Thyroid gland (tissue), 4 donors: ENCODE measurements at regions not wholly inside any gene's neighbourhood (a gene's known extent, or its start where the extent isn't known, plus 50 kb on each side); places are given as distances from the start of the nearest gene placed in this dataset.

Experiments used
- DNase-seq, 2 donors: peaks; one replicate each; pipeline ENCODE4 v3.0.0-alpha.2; 2019
- H3K27ac ChIP-seq, 3 donors: fragments of 200-600 bp; sonication (generic); 1 replicate in 2 of 3; 2 replicates in 1 of 3; pipeline ENCODE4 v1.5.1; 2016 to 2019; ENCODE audit warnings: mild to moderate bottlenecking in 1 of 3, moderate library complexity in 1 of 3
- H3K27me3 ChIP-seq: fragments of 200-600 bp; sonication (generic); one replicate; pipeline ENCODE4 v1.5.1; 2019
- H3K36me3 ChIP-seq, 2 donors: fragments of 200-600 bp; sonication (generic); one replicate each; pipeline ENCODE4 v1.5.1; 2016 to 2019
- H3K4me1 ChIP-seq, 2 donors: fragments of 200-600 bp; sonication (generic); one replicate each; pipeline ENCODE4 v1.5.1; 2017 to 2019
- H3K4me3 ChIP-seq, 3 donors: fragments of 200-600 bp; sonication (generic); replicated peaks in 1 of 3; 1 replicate in 2 of 3; 2 replicates in 1 of 3; pipeline ENCODE4 v1.5.1; 2016; ENCODE audit warnings: mild to moderate bottlenecking in 1 of 3
- H3K9me3 ChIP-seq: fragments of 200-600 bp; sonication (generic); one replicate; pipeline ENCODE4 v1.5.1; 2017
- POLR2A ChIP-seq, 2 donors: fragments of 450-650 bp; IDR thresholded peaks; one replicate each; pipeline ENCODE4 v1.6.1; 2017; ENCODE audit warnings: antibody characterized with exemption in 2 of 2, mild to moderate bottlenecking in 2 of 2, moderate library complexity in 1 of 2
- WGBS, 2 donors: methylation state at CpG; one replicate each; pipeline ENCODE4 v1.1.5; 2017; 5-methylcytosine and 5-hydroxymethylcytosine counted together
- intact Hi-C: fragments of 100-400 bp; cut with DNase I; formaldehyde crosslinking; loops from one replicate; pipeline ENCODE4 v1.15.1; 2023
- TF ChIP-seq, protein P1 (sequence below), 6 experiments: fragments of 200-600 bp in 3 of 6; fragments of 450-650 bp in 3 of 6; sonication (generic) in 3 of 6; IDR thresholded peaks; one replicate each; pipeline ENCODE4 v1.5.1; 2016 to 2019; ENCODE audit warnings: antibody characterized with exemption in 6 of 6, mild to moderate bottlenecking in 2 of 6, inconsistent platforms in 1 of 6, moderate library complexity in 1 of 6

DNA sequence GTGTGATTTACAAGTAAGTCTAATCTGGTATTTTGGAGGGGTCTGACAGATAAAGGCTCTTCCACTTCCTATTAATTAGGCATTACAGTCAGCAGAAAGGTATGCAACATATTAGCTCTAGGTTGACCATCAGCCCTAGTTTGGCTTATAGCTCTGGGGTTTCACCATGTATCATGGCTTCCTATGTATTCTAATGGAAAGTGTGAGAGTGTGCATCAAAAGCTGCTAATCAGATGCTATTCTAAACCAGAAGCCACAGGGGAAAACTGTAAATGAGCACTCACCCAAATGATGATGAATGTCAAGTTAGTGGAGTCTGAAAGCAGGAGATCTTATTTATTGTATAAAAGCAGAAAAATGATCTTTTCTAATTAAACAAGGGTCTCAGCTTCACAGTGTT, 149.2 kb upstream of the MITF start:
- TF ChIP-seq, protein P1, sequence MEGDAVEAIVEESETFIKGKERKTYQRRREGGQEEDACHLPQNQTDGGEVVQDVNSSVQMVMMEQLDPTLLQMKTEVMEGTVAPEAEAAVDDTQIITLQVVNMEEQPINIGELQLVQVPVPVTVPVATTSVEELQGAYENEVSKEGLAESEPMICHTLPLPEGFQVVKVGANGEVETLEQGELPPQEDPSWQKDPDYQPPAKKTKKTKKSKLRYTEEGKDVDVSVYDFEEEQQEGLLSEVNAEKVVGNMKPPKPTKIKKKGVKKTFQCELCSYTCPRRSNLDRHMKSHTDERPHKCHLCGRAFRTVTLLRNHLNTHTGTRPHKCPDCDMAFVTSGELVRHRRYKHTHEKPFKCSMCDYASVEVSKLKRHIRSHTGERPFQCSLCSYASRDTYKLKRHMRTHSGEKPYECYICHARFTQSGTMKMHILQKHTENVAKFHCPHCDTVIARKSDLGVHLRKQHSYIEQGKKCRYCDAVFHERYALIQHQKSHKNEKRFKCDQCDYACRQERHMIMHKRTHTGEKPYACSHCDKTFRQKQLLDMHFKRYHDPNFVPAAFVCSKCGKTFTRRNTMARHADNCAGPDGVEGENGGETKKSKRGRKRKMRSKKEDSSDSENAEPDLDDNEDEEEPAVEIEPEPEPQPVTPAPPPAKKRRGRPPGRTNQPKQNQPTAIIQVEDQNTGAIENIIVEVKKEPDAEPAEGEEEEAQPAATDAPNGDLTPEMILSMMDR (IDR thresholded peaks at IDR 0.05) = no peak
- no peak for TF ChIP-seq POLR2A (IDR thresholded peaks at IDR 0.05)
- no peaks in the 10 kb centered on the region for H3K36me3 ChIP-seq
- no peaks in the 10 kb centered on the region for H3K4me1 ChIP-seq
- H3K9me3 ChIP-seq = no peaks in the 10 kb centered on the region
- H3K4me3 ChIP-seq = no peak overlapping the region
- no peaks in the 10 kb centered on the region for H3K27me3 ChIP-seq
- no peak overlapping the region for H3K27ac ChIP-seq
- DNase-seq = no peak
- intact Hi-C loops = no loop called here

DNA sequence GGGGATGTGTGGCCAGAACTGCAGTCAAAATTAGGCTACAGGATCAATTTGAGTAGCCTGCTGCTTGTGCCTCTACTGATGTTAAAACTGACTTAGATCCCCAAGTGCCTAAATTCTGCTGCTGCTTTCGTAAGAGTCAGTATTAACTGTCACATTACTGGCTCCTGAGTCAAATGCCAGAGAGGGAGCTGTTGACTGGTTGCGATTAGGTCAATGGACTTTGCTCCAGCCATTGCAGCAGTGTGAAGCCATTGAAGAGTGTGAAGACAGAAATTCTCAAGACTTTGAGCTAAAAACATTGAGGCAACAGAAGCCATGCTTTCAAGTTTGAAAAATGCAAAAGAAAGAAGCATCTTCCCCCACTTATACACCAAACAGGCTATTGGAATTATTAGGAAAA, 151.1 kb upstream of the MITF start:
- TF ChIP-seq, protein P1 (IDR thresholded peaks at IDR 0.05) = no peak
- TF ChIP-seq POLR2A (IDR thresholded peaks at IDR 0.05) = no peak
- DNase-seq = no peak
- Histone ChIP-seq H3K4me3 (no peak overlapping the region), H3K4me1 (no peaks in the 10 kb centered on the region), H3K27ac (no peak overlapping the region), H3K36me3 (no peaks in the 10 kb centered on the region), H3K9me3 (no peaks in the 10 kb centered on the region), H3K27me3 (no peaks in the 10 kb centered on the region)
- intact Hi-C loops = no loop called here
- 95 to 97% methylated on average over 2 of the region's 2 CpGs for WGBS, 2 donors

DNA sequence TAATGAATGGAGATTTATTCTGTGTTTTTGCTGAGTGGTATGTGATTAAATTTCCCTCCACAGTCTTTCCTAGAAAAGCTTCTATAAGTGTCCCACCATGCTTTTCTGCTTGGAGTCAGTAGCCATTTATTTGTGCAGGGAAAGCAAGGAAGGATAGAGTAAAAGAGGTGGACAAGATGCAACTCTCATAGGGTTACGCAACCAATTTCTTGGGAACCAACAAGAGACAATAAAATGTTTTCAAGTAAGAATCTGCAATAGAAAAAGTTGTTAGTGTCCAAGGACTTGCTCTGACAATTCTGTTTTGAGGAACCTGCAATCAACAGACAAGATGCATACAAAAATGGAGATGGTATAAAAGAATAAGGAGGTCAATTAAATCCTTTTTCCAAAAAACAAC, 153.8 kb upstream of the MITF start:
- DNase-seq = no peak
- no peaks in the 10 kb centered on the region for H3K9me3 ChIP-seq
- H3K4me3 ChIP-seq = no peak overlapping the region
- TF ChIP-seq, protein P1 (IDR thresholded peaks at IDR 0.05) = no peak
- TF ChIP-seq POLR2A (IDR thresholded peaks at IDR 0.05) = no peak
- H3K4me1 ChIP-seq = no peaks in the 10 kb centered on the region
- 90 to 98% methylated on average over 1 of the region's 1 CpG for WGBS, 2 donors
- no peak overlapping the region for H3K27ac ChIP-seq
- H3K36me3 ChIP-seq = no peaks in the 10 kb centered on the region
- intact Hi-C loops = no loop called here
- H3K27me3 ChIP-seq = no peaks in the 10 kb centered on the region

DNA sequence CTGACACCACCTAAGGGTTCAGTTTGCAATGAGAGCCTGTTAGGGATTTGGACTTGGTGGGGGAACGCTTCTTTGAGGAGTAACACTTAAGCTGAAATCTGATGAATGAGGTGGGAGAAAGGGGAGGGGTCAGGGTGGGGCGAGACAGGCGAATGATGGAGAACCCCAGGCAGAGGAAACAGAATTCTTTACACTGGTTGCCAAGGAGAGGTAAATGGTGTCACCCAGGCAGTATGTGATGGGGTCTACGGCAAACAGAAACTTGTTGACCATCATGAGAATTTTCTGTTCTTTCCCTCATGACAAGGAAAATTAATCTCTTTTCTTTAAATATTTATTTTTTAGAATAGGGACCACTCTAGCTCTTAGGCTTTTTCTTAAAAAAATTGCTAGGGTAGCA, 157.2 kb upstream of the MITF start:
- Histone ChIP-seq H3K27ac (no peak overlapping the region), H3K9me3 (no peaks in the 10 kb centered on the region), H3K4me1 (peaks cover 0 to 4% of the 10 kb centered on the region in 2 donors), H3K4me3 (no peak overlapping the region), H3K27me3 (no peaks in the 10 kb centered on the region), H3K36me3 (no peaks in the 10 kb centered on the region)
- WGBS, 2 donors = 85 to 88% methylated on average over 4 of the region's 4 CpGs
- TF ChIP-seq, protein P1 (IDR thresholded peaks at IDR 0.05) = no peak
- TF ChIP-seq POLR2A (IDR thresholded peaks at IDR 0.05) = no peak
- intact Hi-C loops = no loop called here
- no peak for DNase-seq

DNA sequence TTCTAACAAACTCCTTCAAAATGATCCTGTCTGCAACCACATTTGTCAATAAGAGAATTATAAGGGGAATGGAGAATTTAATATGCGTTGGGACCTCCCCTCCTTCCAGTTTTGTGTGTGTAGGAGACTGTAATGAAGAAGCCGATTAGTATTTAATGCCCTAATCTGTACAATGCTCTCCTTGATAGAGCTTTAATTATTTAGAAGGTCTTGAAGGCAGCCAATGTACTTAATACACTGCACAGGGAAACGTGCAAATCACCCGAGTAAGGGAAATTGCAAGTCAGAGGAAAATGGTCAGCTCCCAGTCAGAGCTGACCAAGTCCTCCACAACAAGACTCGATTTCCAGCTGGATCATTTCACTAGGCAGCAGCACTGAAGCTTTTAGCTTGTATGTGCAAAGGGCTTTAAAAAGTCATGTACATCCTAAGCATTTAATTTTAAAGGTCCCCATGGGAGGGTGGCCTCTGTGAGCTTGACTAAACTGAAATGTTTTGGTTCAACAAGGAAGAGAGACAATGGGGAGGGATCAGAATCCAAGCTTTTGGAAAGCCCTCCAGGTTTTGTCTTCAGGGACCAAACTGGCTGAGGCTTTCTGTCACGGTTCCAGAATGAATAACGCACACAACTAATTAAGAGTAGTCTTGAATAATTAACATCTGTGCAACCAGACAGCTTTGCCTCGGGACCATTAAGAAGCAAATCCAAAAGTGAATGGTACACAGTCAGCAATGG, 159.8 kb upstream of the MITF start:
- Histone ChIP-seq H3K9me3 (no peaks in the 10 kb centered on the region), H3K4me1 (peaks cover 0 to 4% of the 10 kb centered on the region in 2 donors), H3K4me3 (no peak overlapping the region), H3K27ac (no peak overlapping the region), H3K27me3 (no peaks in the 10 kb centered on the region), H3K36me3 (no peaks in the 10 kb centered on the region)
- no peak for DNase-seq
- TF ChIP-seq POLR2A (IDR thresholded peaks at IDR 0.05) = no peak
- TF ChIP-seq, protein P1 (IDR thresholded peaks at IDR 0.05) = no peak
- WGBS, 2 donors = 62 to 66% methylated on average over 8 of the region's 8 CpGs
- intact Hi-C loops = no loop called here
